ENCODE measurements at regions not wholly inside any gene's neighbourhood (a gene's known extent, or its start where the extent isn't known, plus 50 kb on each side); places are given as distances from the start of the nearest gene placed in this dataset.

GRCh38 chr5:79182141-79182540 lies 53.8 kb upstream of the JMY start:
- no peak for FAIRE-seq

- no peak for FAIRE-seq
These were observed 52.9 kb upstream of the JMY start for GRCh38 chr5:79183011-79183410.

- peak; percentile 96 for FAIRE-seq
These were observed 52.3 kb upstream of the JMY start for GRCh38 chr5:79183617-79184016.

- FAIRE-seq, result no peak
These were observed 49.9 kb upstream of the JMY start for GRCh38 chr5:79186021-79186420.
